ENCODE measurements at regions not wholly inside any gene's neighbourhood (a gene's known extent, or its start where the extent isn't known, plus 50 kb on each side); places are given as distances from the start of the nearest gene placed in this dataset.

DNA sequence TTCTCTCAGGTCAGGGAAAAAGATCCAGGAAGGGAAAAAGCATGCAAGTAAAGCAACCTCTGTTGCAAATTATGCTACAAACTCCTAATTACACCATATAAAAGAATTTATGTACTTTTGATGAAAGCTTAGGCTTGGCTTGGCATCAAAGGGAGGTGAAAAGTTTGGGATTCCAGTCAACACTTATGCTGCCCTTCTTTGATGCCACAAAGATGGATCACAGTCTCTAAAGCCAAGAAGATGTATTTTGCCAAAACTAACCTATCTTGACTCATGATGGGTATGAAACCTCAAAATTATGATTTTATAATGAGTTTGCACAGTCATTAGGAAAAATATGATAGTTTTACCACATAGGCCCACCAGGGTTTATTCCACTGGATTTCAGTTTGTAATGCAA, 101.0 kb upstream of the CCDC80 start:
- DNase-seq, result no peak
- no peaks in the 10 kb centered on the region for H3K4me1 ChIP-seq
- no peaks in the 10 kb centered on the region for H3K36me3 ChIP-seq
- TF ChIP-seq, protein P1, sequence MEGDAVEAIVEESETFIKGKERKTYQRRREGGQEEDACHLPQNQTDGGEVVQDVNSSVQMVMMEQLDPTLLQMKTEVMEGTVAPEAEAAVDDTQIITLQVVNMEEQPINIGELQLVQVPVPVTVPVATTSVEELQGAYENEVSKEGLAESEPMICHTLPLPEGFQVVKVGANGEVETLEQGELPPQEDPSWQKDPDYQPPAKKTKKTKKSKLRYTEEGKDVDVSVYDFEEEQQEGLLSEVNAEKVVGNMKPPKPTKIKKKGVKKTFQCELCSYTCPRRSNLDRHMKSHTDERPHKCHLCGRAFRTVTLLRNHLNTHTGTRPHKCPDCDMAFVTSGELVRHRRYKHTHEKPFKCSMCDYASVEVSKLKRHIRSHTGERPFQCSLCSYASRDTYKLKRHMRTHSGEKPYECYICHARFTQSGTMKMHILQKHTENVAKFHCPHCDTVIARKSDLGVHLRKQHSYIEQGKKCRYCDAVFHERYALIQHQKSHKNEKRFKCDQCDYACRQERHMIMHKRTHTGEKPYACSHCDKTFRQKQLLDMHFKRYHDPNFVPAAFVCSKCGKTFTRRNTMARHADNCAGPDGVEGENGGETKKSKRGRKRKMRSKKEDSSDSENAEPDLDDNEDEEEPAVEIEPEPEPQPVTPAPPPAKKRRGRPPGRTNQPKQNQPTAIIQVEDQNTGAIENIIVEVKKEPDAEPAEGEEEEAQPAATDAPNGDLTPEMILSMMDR (IDR thresholded peaks at IDR 0.05), result no peak
- no peak for TF ChIP-seq POLR2A (IDR thresholded peaks at IDR 0.05)
- no peaks in the 10 kb centered on the region for H3K9me3 ChIP-seq
- no peak overlapping the region for H3K4me3 ChIP-seq
- H3K27ac ChIP-seq, result no peak overlapping the region
- H3K27me3 ChIP-seq, result no peaks in the 10 kb centered on the region

DNA sequence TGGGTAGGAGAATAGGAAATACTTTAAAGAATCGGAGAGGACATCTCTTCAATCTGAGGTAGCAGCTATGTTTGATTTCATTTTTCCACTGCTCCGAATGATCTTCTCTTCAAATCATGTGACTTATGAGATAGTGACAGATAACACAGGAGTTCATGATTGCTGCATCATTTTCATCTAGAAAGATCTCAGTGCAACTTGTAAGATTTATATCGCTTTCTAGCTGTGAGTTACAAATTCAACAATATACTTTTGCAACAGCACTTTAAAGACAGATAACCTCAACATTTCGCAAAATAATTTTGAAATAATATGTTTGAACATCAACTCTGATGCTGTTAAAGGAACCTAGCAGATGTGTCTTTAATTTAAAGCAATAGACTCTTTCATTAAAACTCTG, 99.9 kb upstream of the CCDC80 start:
- Histone ChIP-seq H3K4me3 (no peak overlapping the region), H3K27ac (no peak overlapping the region), H3K4me1 (no peaks in the 10 kb centered on the region), H3K9me3 (no peaks in the 10 kb centered on the region), H3K27me3 (no peaks in the 10 kb centered on the region), H3K36me3 (no peaks in the 10 kb centered on the region)
- no peak for DNase-seq
- TF ChIP-seq, protein P1 (IDR thresholded peaks at IDR 0.05), result no peak
- no peak for TF ChIP-seq POLR2A (IDR thresholded peaks at IDR 0.05)

DNA sequence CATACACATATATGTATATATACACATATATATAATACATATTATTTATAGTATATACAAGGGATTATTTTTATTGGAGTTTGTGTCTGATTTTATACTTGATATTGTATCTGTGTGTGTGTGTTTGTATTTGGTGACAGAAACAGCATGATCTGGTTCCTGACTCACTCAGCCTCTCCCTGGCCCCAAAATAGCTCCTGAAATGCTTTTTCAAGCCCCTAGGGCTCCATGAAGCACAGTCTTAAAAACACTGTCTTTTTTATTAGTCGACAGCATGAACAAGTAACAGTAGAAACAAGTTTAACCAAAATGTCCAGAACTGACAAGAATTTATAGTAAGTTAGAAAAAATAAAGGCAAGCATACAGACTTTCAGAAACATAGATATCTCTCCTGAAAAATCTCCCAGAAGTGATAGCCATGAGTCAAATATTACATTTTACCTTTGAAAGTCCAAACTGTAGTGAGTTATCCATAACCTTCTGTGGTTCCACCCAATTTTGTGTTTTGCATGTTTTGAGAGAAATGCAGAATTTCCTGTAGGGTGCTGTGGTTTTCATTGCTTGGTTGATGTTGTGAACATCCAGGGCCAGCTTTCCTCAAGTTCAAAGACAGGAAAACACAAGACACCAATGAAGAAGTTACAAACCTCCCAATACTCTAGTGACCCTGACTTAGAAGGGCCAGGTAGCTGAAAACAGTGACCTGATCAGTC, 98.5 kb upstream of the CCDC80 start:
- H3K27me3 ChIP-seq, result no peaks in the 10 kb centered on the region
- no peaks in the 10 kb centered on the region for H3K36me3 ChIP-seq
- no peak overlapping the region for H3K27ac ChIP-seq
- H3K4me3 ChIP-seq, result no peak overlapping the region
- TF ChIP-seq, protein P1 (IDR thresholded peaks at IDR 0.05), result no peak
- no peak for TF ChIP-seq POLR2A (IDR thresholded peaks at IDR 0.05)
- no peaks in the 10 kb centered on the region for H3K4me1 ChIP-seq
- no peaks in the 10 kb centered on the region for H3K9me3 ChIP-seq
- no peak for DNase-seq

DNA sequence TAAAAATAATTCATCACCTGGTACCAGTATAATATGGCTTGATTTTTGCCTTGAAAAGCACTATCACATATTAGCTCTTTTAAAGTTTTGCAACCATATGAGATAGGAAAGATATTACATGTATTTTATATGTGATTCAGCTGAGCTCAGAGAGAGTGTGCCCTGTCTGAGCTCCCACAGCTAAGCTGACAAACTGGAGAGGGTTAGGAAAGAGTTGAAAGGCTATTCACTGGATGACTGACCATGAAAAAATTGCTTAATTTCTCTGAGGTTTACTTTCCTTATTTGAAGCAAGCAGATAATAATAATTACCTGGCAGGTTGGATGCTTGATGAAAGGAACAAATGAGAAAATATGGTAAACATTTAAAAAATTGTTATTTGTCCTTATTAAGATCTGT, 97.4 kb upstream of the CCDC80 start:
- Histone ChIP-seq H3K36me3 (no peaks in the 10 kb centered on the region), H3K9me3 (no peaks in the 10 kb centered on the region), H3K4me3 (no peak overlapping the region), H3K27ac (no peak overlapping the region), H3K4me1 (no peaks in the 10 kb centered on the region), H3K27me3 (no peaks in the 10 kb centered on the region)
- no peak for DNase-seq
- TF ChIP-seq POLR2A (IDR thresholded peaks at IDR 0.05), result no peak
- TF ChIP-seq, protein P1 (IDR thresholded peaks at IDR 0.05), result no peak

DNA sequence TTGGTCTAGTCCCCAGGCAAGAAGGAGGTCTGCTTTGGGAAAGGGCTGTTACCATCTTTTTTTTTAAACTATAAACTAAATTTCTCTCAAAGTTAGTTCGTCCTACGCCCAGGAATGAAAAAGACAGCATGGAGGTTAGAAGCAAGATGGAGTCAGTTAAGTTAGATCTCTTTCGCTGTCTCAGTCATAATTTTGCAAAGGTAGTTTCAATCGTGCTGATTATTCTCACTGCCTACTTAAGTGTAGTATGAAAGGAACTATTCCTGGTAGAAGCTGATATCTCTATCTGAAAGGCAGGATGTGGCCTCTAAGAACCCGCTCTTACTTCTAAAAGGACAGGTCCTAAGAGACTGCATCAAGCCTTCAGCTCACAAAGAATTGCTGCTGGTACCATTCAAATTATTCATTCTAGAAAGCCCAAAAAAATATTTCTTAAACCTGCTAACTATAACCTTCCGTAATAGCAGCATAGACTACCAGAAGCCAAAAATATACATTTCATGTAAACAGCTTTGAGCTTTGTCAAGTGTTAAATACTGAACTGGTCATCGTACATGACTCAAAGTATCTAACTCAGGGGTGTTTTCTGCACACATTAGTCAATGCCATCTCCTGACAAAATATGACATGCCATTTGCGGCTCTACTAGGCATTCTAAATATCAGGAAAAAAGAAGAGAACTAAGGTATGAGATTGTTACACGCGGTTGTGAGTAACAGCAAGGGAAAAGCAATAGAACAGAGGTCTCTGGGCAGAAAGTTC, 96.0 kb upstream of the CCDC80 start:
- TF ChIP-seq POLR2A (IDR thresholded peaks at IDR 0.05), result no peak
- TF ChIP-seq, protein P1 (IDR thresholded peaks at IDR 0.05), result no peak
- no peak for DNase-seq
- no peaks in the 10 kb centered on the region for H3K27me3 ChIP-seq

More for the DNA sequence above, 96.0 kb upstream of the CCDC80 start:
- Histone ChIP-seq H3K36me3 (no peaks in the 10 kb centered on the region), H3K9me3 (no peaks in the 10 kb centered on the region), H3K4me3 (no peak overlapping the region), H3K27ac (no peak overlapping the region), H3K4me1 (no peaks in the 10 kb centered on the region)

Measured in Peyer's patch (tissue), 4 donors.